NCI-H2227 (cell line): ENCODE measurements at regions not wholly inside any gene's neighbourhood (a gene's known extent, or its start where the extent isn't known, plus 50 kb on each side); places are given as distances from the start of the nearest gene placed in this dataset.
"Not testable (repeated sequence)": the region's sequence is repeated elsewhere in the genome, so short reads cannot be mapped to it uniquely, and the experiment has no call there.

ENCODE experiments used
- DNase-seq: peaks from one replicate; lab custom pipeline; 2025; ENCODE audit not compliant: unreplicated experiment; lab: John Stamatoyannopoulos, UW

- DNase-seq: not testable (repeated sequence)
Observed at GRCh38 chr5:19142713-19143414, 845.1 kb downstream of the CDH18 start.

DNA sequence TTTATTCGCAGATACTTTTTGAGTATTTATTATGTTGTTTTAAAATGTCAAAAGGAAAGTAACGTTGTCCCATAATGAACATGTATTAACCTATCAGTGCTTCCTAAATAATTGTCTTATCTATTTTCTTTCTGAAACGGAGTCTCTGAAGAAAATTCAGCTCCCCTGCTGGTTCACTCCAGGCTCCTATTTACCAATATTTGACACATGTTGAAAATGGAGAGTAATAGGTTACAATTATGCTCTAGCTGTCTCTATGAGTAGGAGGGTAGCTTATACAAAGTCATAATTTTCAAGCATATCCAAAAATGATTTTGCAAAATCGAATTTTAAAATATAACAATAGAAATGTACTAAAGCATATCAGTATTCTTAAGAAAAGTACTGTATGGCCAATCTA is 844.1 kb downstream of the CDH18 start:
- DNase-seq: peak; percentile 23

- DNase-seq: no peak
Observed at GRCh38 chr5:19169426-19169825, 818.6 kb downstream of the CDH18 start.

- no peak for DNase-seq
Observed at GRCh38 chr5:19172926-19173470, 815.0 kb downstream of the CDH18 start.

GRCh38 chr5:19175776-19176570 is 812.0 kb downstream of the CDH18 start:
- DNase-seq: no peak

GRCh38 chr5:19179571-19179970 is 808.4 kb downstream of the CDH18 start:
- DNase-seq: no peak

- DNase-seq: no peak
Observed at GRCh38 chr5:19189176-19189575, 798.8 kb downstream of the CDH18 start.

GRCh38 chr5:19193631-19194030 is 794.4 kb downstream of the CDH18 start:
- DNase-seq: no peak

DNA sequence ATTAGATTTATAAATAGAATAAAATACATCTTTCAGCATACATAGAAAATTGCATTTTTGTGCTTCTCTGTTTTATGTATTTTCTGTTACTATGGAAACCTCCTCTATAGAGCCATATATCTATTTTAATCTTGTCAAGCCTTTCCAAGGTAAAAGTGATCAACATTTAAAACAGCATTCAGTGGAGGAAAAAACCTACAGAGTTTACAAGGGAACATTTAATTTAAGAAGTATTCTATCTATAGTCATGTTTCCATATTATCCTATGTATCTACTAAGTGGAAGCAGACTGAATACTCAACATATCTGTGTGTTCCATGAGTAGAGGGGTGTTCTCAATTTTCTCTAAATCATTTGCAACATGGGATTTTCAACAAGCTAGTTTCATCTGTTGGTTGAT is 791.4 kb downstream of the CDH18 start:
- DNase-seq: no peak

GRCh38 chr5:19200251-19200650 is 787.7 kb downstream of the CDH18 start:
- DNase-seq: no peak

DNA sequence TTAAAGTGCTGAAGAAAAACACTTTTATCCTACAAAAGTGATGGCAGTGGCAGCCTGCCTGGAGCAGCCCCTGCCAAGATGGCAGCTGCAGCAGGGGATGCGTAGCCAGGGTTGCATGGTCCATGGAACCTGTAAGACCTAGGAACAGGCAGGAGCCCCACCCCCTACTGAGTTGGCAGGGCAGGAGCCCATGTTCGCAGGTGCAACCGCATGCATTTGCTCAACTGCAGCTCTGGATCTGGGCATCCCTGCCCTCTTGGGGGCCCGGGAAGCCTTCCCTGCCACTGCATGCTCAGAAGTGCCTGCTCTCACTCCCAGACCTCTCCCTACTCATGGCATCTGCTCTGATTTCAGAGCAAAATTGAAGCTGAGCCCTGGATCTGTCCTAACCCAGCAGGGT is 779.6 kb downstream of the CDH18 start:
- DNase-seq: no peak

DNA sequence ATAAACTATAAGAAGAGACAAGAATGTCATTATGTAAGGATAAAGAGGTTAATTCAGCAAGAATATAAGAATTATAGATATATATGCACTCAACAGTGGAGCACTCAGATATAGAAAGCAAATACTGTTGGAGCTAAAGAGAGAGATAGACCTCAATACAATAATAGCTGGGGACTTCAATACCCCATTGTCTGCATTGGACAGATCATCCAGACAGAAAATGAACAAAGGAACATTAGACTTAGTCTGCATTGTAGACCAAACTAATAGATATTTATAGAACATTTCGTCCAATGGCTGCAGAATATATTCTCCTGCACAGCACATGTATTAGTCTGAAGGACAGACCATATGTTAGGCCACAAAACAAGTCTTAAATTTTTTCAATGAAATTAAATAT is 777.1 kb downstream of the CDH18 start:
- no peak for DNase-seq

DNA sequence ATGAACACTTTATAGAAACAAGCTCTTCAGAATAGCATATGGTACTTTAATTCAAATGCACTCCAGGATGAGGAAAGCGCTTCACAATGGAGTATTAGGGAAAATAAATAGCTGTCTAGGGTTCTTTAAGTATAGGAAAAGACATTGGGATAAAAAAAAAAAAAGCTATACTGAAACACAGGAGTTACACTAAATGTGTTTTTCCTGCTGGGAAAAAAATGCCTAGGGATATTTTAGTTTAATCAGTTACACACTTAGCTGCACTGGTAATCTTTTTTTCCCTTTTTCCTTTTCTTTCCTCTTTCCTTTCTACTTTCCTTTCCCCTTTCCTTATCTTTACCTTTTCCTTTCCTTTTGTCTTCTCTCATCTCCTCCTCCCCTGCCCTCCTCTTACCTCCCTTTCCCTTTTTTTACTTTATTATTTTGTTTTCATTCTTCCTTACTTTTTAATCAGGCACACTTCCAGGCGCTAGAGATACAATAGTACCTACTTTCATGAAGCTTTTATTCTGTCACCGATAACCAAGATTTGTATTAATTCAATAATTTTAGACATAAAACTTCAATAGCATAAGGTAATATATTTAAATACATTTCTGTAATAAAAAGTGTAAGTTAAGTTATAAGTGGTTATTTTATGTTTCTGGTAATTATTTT is 758.7 kb downstream of the CDH18 start:
- no peak for DNase-seq

- DNase-seq: no peak
Observed at GRCh38 chr5:19233573-19233972, 754.4 kb downstream of the CDH18 start.

DNA sequence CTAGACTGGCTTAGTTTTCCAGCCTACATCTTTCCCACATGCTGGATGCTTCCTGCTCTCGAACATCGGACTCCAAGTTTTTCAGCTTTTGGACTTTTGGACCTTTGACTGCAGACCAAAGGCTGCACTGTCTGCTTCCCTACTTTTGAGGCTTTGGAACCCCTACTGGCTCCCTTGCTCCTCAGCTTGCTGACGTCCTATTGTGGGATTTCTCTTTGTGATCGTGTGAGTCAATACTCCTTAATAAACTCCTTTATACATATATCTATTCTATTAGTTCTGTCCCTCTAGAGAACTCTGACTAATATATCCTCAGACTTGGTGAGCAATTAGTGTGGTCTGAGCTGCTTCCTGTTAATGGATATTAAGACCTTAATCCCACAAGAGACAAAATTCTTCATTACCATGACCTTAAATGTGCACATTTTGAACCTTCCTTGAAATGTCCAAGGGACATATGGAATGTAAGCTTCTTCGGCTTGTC is 752.9 kb downstream of the CDH18 start:
- DNase-seq: no peak

DNA sequence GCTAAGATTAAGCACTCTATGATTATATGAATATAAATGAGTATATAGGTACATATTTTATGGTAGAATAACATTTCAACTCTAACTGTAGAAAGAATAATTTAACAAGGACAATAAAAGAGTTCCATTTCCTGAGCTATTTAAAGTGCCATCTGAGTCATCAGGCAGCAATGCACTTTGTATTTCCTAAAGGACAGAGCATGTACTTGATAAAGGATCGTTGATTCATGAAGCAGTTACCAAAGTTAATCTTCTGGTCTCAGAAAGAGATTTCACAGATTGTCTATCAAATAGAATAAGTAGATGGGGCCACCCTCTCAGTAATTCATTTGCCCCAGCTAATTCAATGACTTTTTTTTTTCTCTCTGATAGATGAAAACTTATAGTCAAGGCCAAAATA is 747.8 kb downstream of the CDH18 start:
- no peak for DNase-seq

- no peak for DNase-seq
Observed at GRCh38 chr5:19241690-19242089, 746.3 kb downstream of the CDH18 start.

DNA sequence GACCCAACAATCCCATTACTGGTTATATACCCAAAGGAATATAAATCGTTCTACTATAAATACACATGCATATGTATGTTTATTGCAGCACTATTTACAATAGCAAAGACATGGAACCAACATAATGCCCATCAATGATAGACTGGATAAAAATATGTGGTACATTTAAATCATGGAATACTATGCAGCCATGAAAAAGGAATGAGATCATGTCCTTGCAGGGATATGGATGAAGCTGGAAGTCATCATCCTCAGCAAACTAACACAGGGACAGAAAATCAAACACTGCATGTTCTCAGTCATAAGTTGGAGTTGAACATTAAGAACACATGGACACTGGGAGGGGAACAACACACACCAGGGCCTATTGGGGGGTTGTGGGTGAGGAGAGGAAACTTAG is 741.8 kb downstream of the CDH18 start:
- not testable (repeated sequence) for DNase-seq

GRCh38 chr5:19247302-19247701 is 740.7 kb downstream of the CDH18 start:
- DNase-seq: no peak

DNA sequence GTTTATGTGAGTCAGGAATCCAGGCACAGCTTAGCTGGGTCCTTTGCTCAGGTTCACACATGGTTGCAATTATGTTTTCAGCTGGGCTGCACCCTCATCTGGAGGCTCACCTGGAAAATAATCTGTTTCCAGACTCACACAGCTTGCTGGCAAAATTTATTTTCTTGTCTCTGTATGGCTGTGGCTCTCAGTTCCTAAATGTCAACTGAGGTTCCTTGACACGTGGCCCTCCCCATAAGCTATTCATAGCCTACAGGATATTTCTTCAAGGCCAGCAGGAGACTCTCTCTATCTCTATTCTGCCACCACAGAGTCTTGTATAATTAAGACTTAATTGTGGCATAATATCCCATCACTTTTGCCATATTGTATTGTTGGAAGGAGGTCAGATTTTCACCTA is 732.0 kb downstream of the CDH18 start:
- no peak for DNase-seq

- DNase-seq: no peak
Observed at GRCh38 chr5:19258686-19259085, 729.3 kb downstream of the CDH18 start.

GRCh38 chr5:19261879-19262278 is 726.1 kb downstream of the CDH18 start:
- DNase-seq: no peak
